GM18870 (cell line): ENCODE measurements at regions not wholly inside any gene's neighbourhood (a gene's known extent, or its start where the extent isn't known, plus 50 kb on each side); places are given as distances from the start of the nearest gene placed in this dataset.
"Not testable (repeated sequence)": the region's sequence is repeated elsewhere in the genome, so short reads cannot be mapped to it uniquely, and the experiment has no call there.

Experiments used
- ATAC-seq: cut with Tn5 transposase; IDR thresholded peaks from one replicate; pipeline ENCODE4 v1.9.1; 2021; ENCODE audit warnings: moderate library complexity; ENCODE audit not compliant: unreplicated experiment

- ATAC-seq = no peak
Measured at GRCh38 chr17:16870253-16871245, 101.4 kb downstream of the TNFRSF13B start.

GRCh38 chr17:16869531-16870252 lies 102.2 kb downstream of the TNFRSF13B start:
- not testable (repeated sequence) for ATAC-seq

- not testable (repeated sequence) for ATAC-seq
Measured at GRCh38 chr17:16868616-16869015, 103.3 kb downstream of the TNFRSF13B start.

DNA sequence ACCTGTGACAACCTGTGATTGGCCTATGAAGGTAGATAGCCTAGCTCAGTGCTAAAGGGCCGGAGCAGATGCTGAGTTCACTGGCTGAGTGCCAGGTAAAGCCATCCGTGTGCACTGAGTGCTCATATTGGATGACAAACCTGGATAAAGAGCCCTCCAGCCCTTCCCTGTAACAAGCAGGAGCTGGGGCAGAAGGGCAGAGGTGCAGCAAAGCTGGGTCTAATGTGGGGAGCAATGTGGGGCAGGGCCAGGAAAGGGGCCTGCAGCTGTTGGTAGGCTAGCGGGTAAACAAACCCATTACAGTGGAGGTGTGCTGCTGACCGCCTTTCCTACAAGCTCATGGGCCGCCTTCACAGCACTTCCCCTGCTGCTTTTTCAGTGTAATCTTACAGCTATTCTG lies 104.4 kb downstream of the TNFRSF13B start:
- ATAC-seq = not testable (repeated sequence)

DNA sequence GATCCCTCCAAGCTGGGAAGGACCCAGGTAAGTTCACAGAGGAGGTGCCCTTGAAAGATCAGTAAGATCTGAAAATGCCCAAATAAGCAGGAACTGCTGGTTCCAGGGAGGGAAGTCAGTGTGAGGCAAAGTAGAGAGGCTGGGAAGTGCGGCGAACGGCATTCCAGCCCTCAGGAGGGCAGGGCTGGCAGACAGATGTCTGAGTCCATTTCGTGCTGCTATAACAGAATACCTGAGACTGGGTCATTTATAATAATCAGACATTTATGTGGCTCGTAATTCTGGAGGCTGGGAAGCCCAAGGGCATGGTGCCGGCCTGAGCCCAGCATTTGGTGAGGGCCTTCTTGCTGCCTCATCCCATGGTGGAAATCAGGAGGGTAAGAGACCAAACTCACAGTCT lies 105.1 kb downstream of the TNFRSF13B start:
- not testable (repeated sequence) for ATAC-seq

- ATAC-seq = no peak
Measured at GRCh38 chr17:16866436-16866835, 105.5 kb downstream of the TNFRSF13B start.

DNA sequence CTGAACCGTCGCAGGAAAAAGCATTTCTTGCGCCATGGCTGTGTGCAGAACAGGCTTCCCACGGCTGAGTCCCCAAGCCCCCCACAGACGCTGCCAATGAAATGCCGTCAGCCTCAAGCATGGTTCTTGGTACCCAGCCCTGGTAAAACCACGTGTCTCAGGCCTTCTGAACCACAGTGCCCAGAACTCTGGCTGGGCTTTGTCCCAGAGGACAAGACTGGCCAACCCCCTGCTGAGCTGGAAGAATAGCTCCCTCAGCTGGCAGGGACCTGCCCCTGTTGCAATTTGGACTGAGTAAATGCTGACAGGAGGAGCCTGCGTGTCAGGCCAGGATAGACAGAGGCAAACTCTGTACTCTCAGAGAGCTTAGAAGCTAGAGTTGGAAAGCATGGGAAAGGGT lies 106.2 kb downstream of the TNFRSF13B start:
- not testable (repeated sequence) for ATAC-seq

DNA sequence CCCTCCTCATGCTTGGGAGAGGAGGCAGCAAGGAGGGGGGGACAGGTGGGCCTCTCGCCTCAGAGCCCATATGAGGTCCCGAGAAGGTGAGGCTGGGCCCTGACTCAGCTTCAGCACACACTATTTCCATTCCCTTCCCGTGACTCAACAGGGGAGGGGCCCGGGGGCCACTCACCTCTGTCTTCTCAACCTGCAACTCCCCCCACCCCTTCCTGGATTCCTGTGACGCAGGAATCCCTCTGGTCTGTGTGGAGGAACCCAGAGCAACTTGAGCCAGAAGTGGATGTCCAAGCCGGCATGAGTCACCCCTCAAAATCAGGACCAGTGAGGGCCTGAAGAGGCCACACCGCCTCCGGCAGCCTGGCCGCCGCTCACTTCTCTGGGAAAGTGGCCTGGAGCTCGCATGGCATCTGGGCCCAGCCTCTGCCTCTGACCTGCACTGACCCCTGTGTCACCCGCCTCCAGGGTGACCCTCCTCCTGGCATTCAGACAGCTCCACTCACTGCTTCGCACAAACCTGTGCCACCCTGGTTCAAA lies 106.8 kb downstream of the TNFRSF13B start:
- ATAC-seq = not testable (repeated sequence)

- ATAC-seq = not testable (repeated sequence)
Measured at GRCh38 chr17:16864462-16865076, 107.3 kb downstream of the TNFRSF13B start.

DNA sequence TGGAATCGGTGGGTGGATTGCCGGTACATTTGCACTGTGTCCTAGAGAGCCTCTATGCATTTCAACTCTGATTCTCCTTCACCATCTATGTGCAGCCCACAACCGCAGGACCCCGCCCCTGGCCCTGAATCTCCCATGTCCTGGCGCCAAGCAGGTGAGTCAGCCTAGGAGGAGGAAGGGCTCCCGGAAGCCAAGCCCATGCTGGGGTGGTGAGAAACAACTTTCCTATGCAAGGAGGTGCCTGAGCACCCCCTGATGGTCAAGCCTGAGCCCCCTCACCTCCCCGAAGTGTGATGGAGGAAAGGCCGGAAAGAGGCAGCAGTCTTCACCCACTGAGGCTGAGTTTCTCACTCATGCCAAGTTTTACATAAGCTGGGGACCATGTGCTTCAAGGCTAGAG lies 110.8 kb downstream of the TNFRSF13B start:
- not testable (repeated sequence) for ATAC-seq

GRCh38 chr17:16860467-16860866 lies 111.5 kb downstream of the TNFRSF13B start:
- ATAC-seq = not testable (repeated sequence)

GRCh38 chr17:16859515-16859914 lies 112.4 kb downstream of the TNFRSF13B start:
- ATAC-seq = not testable (repeated sequence)

GRCh38 chr17:16857746-16858145 lies 114.2 kb downstream of the TNFRSF13B start:
- not testable (repeated sequence) for ATAC-seq

GRCh38 chr17:16856846-16857245 lies 115.1 kb downstream of the TNFRSF13B start:
- not testable (repeated sequence) for ATAC-seq

DNA sequence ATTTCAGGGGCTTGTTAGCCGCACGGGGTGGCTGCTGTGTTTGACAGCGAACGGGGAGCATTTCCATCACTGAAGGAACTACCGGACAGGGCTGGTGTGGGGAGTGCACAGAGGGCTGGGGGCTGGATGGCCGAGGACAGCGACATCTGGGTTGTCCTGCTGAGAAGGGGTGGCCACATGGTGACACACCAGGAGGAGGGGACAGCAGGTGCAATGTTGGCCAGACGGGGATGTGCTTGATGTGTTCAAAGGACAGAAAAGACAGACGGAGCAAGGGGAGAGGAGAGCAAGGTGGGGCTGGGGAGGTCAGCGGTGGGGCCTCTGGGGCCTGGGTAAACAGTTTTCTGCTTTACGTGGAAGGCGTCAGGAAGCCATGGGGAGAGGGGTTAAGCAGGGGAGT lies 115.7 kb downstream of the TNFRSF13B start:
- ATAC-seq = not testable (repeated sequence)

DNA sequence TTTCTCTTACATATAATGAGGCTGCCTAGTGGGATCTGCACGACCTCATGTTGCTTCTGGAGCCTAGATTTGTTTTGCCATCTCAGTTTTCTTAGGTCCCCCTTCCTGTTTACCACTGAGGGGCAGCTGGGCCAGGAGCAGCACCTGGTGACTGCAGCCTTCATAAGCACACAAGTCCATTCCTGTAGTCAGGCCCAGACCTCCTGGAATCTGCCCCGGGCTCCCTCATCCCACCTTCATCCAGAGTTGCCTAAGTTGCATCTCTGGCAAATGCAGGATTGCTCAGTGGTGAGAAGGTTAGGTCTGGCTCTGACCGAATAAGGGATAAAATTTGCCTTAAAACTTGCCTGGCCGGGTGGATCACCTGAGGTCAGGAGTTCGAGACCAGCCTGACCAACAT lies 117.3 kb downstream of the TNFRSF13B start:
- not testable (repeated sequence) for ATAC-seq

DNA sequence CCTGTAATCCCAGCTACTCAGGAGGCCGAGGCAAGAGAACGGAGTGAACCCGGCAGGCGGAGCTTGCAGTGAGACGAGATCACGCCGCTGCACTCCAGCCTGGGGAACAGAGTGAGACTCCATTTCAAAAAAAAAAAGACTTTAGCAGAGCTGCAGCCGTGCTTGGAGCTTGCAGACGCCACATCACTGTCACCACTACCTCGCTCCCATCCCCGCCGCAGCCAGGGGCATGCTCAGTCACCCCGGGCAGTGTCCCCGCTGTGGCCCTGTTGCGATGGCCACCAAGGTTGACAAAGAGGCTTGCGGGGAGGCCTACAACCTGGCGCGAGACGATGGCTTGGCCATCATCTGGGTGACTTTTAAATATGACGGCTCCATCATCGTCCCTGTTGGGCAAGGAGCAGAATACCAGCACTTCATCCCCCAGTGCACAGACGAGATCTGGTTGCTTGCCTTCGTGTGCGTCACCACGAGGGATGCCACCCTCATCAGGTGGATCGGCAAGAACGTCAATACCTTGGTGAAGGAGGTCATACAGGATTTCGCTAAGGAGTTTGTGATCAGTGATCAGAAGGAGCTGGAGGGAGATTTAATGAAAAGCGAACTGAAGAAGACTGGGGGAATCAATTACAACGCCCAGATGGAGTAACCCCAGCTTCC lies 118.1 kb downstream of the TNFRSF13B start:
- no peak for ATAC-seq

- ATAC-seq = not testable (repeated sequence)
Measured at GRCh38 chr17:16849861-16850260, 122.1 kb downstream of the TNFRSF13B start.

- ATAC-seq = not testable (repeated sequence)
Measured at GRCh38 chr17:16848997-16849396, 122.9 kb downstream of the TNFRSF13B start.

GRCh38 chr17:16845098-16845497 lies 126.8 kb downstream of the TNFRSF13B start:
- ATAC-seq = not testable (repeated sequence)
